ENCODE measurements at regions not wholly inside any gene's neighbourhood (a gene's known extent, or its start where the extent isn't known, plus 50 kb on each side); places are given as distances from the start of the nearest gene placed in this dataset.

DNA sequence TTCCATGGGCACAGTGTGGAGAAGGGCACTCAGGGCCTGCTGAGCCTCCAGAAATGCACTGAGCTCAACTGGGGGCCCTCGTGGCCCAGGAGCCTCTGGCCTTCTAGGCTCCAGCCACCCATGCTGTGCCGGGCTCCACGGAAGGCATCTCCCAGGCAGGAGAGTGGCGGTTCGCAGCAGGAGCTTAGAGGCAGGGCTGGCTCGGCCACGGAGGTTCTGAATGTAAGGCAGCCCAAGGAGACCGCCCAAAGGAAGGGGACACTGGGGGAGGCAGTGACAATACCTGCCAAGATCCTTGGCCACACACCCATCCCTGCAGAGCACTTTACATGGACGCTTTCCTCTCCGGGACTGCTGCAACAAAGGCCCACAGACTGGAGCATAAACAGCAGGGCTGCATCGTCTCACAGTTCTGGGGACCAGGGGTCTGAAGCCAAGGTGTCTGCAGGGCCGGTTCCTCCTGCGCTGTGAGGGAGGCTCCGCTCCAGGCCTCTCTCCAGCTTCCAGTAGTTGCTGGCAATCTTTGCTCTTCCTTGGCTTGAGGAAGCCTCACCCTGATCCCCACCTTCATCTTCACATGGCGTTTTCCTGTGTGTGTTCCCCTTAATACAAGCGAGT lies 128.2 kb upstream of the CDH4 start:
- no peak for DNase-seq (ENCODE audit: low spot score)

GRCh38 chr20:61125076-61125475 lies 127.0 kb upstream of the CDH4 start:
- DNase-seq (ENCODE audit: low spot score) = no peak

GRCh38 chr20:61125546-61126180 lies 126.4 kb upstream of the CDH4 start:
- no peak for DNase-seq (ENCODE audit: low spot score)

GRCh38 chr20:61126369-61127195 lies 125.5 kb upstream of the CDH4 start:
- DNase-seq (ENCODE audit: low spot score) = no peak

DNA sequence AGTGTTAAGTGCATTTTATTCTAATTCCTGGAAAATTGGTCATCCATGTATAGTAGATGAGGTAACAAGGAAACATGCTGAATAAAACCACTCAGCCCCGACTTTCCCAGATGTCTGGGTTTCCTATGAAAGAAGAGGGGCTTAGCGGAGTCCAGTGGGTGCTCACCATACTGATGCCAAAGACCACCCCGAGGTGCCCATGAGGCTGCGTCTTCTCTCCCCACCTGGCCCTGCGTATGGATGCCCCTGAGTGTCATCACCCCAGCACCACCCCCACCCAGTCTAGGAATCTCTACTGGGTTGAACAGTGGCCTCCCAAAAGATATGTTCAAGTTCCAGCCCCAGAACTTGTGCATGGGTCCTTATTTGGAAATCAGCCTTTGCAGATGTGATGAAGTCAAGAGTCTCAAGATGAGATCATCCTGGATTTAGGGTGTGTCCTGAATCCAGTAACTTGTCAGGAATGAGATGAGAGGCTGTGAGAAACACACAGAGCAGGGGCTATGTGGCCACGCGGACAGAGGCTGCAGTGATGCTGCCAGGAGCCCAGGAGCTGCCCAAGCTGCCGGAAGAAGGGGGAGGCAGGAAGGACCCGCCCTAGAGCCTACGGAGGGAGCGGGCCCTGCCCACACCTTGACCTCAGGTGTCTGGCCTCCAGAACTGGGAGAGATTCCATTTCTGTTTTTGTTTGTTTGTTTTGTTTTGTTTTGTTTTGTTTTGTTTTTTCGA lies 124.6 kb upstream of the CDH4 start:
- DNase-seq (ENCODE audit: low spot score) = no peak

DNA sequence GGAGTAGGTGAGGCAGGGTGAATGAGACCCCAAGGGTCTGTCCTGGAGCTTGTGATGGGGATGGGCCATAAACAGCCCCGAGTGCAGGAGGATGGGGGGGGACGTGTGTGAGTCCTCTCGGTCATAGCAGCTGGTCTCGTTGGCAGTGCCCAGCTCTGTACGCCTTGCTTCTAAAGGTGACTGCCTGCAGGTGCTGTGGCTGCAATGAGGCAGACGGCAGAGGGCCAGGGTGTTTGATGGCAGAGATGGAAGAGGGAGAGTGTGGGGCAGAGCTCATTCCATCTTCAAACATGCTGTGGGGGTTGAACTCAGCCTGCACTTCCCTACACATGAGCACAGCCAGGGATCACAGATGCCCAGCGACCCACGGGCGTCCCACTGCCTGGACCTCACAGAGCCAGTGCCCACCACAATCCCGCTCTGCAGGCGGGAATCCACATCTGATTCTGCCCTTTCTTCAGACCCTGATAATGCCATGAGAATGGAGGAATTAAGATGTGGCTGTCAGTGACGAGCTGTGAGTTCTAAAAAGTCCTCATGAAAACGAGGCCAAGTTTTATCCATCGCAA lies 123.3 kb upstream of the CDH4 start:
- no peak for DNase-seq (ENCODE audit: low spot score)

GRCh38 chr20:61129311-61129710 lies 122.8 kb upstream of the CDH4 start:
- no peak for DNase-seq (ENCODE audit: low spot score)

- no peak for DNase-seq (ENCODE audit: low spot score)
Measured at GRCh38 chr20:61130156-61130555, 121.9 kb upstream of the CDH4 start.

DNA sequence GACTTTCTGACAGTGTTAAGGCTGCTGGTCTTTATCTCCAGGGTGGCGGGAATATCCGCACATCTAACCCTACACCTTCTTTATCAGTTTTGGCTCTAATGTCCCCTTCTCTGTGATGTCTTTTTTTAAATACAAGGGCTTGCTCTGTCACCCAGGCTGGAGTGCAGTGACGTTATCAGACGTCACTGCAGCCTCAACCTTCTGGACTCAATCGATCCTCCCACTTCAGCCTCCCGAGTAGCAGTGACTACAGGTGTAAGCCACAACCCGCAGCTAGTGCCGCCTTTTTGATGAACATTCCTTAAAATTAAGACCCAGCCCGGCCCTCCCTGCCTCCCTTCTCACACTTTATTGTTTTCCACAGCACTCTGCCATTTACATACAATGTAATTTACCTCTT lies 120.1 kb upstream of the CDH4 start:
- DNase-seq (ENCODE audit: low spot score) = no peak

DNA sequence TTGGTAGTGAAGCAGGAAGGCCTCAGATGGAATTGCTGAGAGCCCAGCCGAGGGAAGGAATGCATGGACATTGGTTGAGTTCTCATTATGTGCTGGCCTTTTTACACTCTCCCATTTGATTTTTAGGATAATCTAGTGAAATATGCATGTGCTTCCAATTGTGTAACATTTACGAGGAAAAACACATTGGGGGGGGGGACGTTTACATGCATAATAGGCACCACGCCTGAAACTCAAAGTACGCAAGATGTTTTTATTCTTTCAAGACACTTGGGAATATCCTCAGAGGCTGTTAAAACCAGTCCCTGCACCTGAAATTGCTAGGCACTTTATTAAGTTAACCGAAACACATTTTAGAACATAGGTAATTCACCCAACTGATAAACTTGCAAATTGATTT lies 118.5 kb upstream of the CDH4 start:
- no peak for DNase-seq (ENCODE audit: low spot score)

GRCh38 chr20:61134296-61135030 lies 117.6 kb upstream of the CDH4 start:
- DNase-seq (ENCODE audit: low spot score) = no peak

DNA sequence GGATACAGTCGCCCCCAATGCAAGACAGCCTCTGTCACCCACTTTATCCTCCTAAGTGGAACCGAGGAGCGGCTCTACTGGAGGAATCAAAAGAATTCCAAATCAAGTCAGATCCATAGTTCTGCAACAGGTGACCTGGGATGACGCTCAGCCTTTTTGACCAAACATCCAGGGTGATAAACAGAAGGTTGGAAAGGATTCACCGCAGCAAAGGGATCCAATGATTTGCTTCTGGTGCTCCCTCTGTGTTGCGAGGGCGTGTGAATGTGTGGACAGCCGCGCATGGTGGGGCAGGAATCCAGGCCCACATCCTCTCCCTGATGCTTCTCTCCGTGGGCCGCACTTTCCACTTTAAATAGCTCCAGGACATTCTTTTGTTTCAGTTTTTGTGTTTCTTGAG lies 116.8 kb upstream of the CDH4 start:
- DNase-seq (ENCODE audit: low spot score) = no peak

GRCh38 chr20:61135968-61136367 lies 116.1 kb upstream of the CDH4 start:
- no peak for DNase-seq (ENCODE audit: low spot score)

DNA sequence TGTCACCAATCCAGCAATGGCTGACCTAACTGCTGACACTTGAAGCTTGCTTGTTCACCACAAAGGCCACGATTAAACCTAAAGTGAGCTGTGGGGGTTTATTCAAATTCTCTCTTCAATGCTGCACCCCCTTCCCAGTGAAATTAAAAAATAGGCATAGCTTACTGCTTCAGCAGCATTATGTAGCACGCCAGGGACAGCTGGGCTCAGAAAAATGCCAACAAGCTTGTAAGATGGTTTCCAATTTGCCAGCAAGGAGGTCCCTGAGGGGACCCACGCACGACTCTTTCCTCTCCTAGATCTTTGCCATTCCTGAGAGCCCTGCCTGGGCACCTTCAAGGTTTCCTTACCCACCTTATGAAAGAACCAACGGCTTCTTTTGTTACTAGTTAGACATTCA lies 113.5 kb upstream of the CDH4 start:
- no peak for DNase-seq (ENCODE audit: low spot score)

GRCh38 chr20:61139031-61139430 lies 113.0 kb upstream of the CDH4 start:
- DNase-seq (ENCODE audit: low spot score) = no peak

DNA sequence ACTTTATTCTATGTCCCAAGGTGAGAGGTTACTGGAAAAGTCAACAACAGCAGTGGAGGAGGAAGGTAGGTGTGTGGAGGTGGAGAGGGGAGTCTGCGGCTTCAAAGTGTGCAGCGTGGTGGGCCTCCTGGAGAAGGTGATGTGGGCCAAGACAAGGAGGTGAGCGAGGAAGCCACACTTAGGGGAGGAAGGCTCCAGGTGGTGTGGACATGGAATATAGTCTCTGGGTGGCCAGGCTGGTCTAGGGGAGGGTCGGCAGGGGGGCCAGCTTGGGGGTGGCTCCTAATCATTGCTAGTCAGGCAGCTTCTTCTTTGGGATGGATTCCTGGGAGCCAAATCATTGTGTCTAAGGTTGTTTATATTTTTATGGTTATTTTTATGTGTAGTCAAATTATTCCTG lies 111.5 kb upstream of the CDH4 start:
- no peak for DNase-seq (ENCODE audit: low spot score)

- no peak for DNase-seq (ENCODE audit: low spot score)
Measured at GRCh38 chr20:61146023-61146422, 106.0 kb upstream of the CDH4 start.

- DNase-seq (ENCODE audit: low spot score) = no peak
Measured at GRCh38 chr20:61149636-61150035, 102.4 kb upstream of the CDH4 start.

GRCh38 chr20:61157301-61157700 lies 94.8 kb upstream of the CDH4 start:
- DNase-seq (ENCODE audit: low spot score) = no peak

DNA sequence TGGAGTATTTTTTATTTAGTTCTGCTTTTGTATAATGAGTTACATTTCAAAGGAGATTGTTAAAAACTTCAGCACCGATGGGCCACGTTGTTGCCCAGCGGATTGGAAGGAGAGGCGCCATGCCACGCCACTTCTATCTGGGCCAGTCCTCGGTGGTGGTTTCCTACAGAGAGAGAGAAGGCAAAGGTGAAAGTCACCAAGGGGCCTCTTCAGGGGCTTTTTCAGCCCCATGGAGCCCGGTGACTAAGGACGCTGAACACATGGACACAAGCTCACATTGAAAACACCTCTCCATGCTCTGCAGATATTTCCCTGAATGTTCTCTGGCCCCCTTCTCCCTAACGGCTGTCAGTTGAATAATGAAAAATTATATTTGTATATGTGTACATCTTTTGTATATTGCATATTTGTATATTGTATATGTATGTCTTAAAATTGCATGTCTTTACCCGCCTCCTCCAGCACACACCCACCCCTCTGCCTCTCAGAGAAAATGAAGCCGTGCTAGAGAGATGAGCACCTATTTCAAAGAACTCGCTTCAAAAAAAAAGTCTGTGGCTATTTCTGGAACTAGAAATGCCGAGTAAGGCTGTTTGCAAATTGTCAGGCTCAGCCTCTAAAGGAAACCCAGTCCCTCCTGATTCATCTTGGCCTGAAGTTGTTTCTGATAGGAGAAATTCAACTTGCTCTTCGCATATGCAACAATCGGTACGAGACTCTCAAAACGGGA lies 91.9 kb upstream of the CDH4 start:
- DNase-seq (ENCODE audit: low spot score) = no peak
